A673 (cell line): ENCODE measurements at regions not wholly inside any gene's neighbourhood (a gene's known extent, or its start where the extent isn't known, plus 50 kb on each side); places are given as distances from the start of the nearest gene placed in this dataset.

Source experiments
- EZH2 ChIP-seq: fragments of 200-600 bp; sonication (generic); IDR thresholded peaks from 2 replicates; pipeline ENCODE4 v1.6.1; 2017; ENCODE audit warnings: borderline replicate concordance, low read depth, mild to moderate bottlenecking, mixed read lengths, antibody characterized with exemption, low read length; ENCODE audit not compliant: poor library complexity, severe bottlenecking
- TF ChIP-seq, protein P1 (sequence below): fragments of 300-800, 200-600 bp; sonication (generic); conservative IDR thresholded peaks from 2 replicates; pipeline ENCODE4 v1.5.1; 2017; ENCODE audit warnings: low read depth, mild to moderate bottlenecking, antibody characterized with exemption, low read length, moderate library complexity, mixed read lengths

DNA sequence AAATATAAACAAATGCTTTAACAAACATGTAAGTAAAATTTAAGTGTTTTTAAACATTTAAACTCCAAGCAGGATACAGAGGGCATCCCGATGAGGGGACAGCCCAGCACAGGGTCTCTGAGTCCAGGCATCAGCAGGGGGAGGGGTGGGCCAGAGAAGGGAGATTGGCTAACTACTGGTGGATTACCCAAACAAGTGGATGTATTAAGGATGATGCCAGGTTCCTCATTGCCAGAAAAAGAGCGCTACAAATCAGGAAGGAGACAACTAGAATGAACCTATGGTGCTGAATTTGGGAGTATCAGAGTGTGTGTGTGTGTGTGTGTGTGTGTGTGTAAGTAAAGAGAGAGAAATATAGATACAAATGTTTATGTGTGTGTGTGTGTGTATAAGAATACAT, 162.0 kb upstream of the RMP24 start:
- no peak for TF ChIP-seq EZH2
- TF ChIP-seq, protein P1, sequence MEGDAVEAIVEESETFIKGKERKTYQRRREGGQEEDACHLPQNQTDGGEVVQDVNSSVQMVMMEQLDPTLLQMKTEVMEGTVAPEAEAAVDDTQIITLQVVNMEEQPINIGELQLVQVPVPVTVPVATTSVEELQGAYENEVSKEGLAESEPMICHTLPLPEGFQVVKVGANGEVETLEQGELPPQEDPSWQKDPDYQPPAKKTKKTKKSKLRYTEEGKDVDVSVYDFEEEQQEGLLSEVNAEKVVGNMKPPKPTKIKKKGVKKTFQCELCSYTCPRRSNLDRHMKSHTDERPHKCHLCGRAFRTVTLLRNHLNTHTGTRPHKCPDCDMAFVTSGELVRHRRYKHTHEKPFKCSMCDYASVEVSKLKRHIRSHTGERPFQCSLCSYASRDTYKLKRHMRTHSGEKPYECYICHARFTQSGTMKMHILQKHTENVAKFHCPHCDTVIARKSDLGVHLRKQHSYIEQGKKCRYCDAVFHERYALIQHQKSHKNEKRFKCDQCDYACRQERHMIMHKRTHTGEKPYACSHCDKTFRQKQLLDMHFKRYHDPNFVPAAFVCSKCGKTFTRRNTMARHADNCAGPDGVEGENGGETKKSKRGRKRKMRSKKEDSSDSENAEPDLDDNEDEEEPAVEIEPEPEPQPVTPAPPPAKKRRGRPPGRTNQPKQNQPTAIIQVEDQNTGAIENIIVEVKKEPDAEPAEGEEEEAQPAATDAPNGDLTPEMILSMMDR = no peak
